GM18519 (cell line): ENCODE measurements at regions not wholly inside any gene's neighbourhood (a gene's known extent, or its start where the extent isn't known, plus 50 kb on each side); places are given as distances from the start of the nearest gene placed in this dataset.

Source experiments
- ATAC-seq: cut with Tn5 transposase; IDR thresholded peaks from one replicate; pipeline ENCODE4 v1.9.1; 2021; ENCODE audit warnings: mild to moderate bottlenecking, moderate library complexity; ENCODE audit not compliant: unreplicated experiment, low FRiP score

- ATAC-seq = no peak
Measured at GRCh38 chr4:132504438-132504837, 644.7 kb upstream of the PCDH10 start.

GRCh38 chr4:132506568-132506967 is 642.5 kb upstream of the PCDH10 start:
- no peak for ATAC-seq

DNA sequence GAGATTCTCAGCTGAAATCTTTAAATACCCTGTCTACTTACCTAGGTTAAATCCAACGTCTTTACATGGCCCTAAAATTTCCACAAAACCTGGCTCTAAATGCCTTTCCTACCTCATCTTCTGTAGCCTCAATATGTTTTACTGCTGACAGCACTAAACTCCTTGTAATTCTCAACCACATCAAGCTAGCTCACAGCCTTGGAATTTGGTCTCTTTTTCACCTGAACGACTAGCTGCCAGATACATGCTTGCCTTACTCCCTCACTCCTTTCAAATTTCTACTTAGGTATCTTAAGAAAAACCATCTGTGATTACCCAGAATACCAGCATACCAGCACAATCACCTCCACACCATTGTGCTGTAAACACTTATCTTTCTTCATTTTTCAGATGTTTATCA is 635.6 kb upstream of the PCDH10 start:
- no peak for ATAC-seq

GRCh38 chr4:132526652-132527051 is 622.4 kb upstream of the PCDH10 start:
- no peak for ATAC-seq

DNA sequence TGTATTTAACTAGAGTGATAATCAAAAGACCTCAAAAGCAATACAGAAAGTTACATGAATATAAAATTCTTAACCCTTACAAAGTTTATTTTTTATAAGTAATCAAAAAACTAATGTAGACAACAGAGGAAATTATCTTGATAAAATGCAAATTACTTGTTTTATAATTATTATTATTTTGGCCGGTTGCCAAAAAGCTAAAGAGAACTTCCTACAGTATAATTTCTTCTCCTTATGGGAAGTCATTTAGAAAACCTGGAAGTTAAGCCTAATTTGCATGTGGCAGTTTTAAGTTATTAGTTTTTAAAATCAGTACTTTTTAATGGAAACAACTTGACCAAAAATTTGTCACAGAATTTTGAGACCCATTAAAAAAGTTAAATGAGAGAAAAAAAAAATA is 621.3 kb upstream of the PCDH10 start:
- no peak for ATAC-seq

- no peak for ATAC-seq
Measured at GRCh38 chr4:132530861-132531260, 618.2 kb upstream of the PCDH10 start.

DNA sequence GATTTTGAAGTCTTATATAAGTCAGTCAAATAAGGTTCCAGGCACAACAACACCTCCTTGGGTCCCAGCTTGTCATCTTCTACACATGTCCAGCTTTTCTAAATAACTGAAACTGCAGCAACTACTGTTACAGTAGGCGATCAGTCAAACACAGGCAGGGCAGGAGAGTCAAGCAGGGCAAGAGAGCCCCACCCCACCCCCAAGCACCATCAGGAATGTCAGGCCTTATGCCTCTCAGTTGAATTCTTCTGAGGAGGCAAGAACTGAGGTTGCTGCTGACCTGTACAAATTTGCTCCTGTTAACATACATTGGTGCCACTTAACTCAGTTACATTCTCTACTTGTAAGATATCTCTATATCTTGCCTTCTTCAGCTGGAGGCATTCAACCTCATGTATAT is 608.8 kb upstream of the PCDH10 start:
- no peak for ATAC-seq

DNA sequence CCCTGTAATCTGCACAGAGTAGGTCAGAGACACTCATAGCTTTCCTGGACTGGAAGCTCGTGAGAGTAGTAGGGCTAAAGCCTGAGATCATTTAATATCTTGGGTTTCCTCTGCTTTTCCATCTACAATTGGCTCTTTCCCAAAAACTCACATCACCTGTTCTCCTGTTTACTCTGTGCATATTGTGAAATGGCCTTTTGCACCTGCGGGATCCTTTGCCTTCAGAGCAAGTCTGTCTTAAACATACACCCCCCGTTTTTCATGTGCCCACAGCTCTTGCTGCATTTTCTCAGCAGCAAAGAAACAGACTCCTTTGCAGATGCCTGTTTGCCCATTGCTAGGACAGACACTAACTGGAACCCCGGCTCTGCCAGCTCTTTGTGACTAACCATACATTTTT is 608.3 kb upstream of the PCDH10 start:
- ATAC-seq = no peak

- ATAC-seq = no peak
Measured at GRCh38 chr4:132542228-132542627, 606.9 kb upstream of the PCDH10 start.

GRCh38 chr4:132548463-132548862 is 600.6 kb upstream of the PCDH10 start:
- no peak for ATAC-seq

DNA sequence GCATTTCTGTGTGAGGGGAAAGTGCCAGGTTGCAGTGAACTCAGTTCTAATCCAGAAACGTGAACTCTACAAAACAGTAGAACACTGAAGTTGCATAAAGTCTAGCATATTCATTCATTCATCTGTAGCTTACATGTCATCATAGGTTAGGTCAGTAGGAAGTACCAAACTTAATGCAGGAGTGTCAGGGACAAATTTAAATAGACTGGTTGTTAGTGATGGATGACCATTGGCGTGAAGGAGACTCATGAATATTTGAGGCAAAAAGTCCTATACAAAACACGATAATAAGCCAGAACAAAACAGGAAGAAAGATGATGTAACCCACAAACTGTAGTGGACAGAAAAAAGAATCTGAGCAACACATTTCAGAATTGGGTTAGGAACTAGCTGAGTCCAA is 592.8 kb upstream of the PCDH10 start:
- ATAC-seq = no peak

GRCh38 chr4:132557660-132558059 is 591.4 kb upstream of the PCDH10 start:
- ATAC-seq = no peak

GRCh38 chr4:132564920-132565319 is 584.2 kb upstream of the PCDH10 start:
- ATAC-seq = no peak

DNA sequence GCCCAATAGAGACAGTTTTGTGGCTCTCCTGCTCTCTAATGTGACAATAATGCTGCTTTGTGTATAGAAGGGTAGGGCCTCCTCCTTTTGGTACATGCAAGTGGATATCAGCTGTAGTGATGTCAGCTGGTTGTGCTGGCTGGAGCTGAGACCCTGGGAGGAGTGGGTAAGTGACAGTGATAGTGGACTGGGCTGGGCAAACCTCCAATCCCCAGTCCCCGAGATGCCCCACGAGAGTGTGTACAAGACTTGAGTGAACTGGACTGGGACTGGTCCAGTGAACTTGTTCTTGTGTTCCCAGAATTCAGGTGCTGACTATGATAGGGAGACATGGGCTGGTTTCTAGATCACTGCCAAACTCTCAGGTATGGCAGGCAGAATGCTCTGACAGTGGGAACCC is 583.6 kb upstream of the PCDH10 start:
- no peak for ATAC-seq

- ATAC-seq = no peak
Measured at GRCh38 chr4:132572210-132572609, 576.9 kb upstream of the PCDH10 start.

DNA sequence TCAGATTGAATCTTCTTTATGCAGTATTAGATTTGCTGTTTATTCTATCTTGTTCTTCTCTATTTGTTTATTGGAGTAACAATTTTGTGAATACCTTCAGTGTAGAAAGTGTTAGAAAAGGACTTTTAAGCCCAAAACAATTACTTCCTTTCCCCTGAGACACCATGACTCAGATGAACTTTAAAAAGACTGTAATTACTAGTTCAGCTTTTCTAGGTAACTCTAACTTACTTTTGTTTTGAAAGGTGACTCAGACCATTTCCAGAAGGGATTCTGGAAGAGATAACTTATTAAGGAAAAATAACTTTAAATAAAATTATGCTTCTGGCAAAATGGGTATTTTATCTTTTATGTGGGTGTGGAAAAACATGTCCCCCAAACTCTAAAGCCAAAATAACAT is 561.5 kb upstream of the PCDH10 start:
- no peak for ATAC-seq

DNA sequence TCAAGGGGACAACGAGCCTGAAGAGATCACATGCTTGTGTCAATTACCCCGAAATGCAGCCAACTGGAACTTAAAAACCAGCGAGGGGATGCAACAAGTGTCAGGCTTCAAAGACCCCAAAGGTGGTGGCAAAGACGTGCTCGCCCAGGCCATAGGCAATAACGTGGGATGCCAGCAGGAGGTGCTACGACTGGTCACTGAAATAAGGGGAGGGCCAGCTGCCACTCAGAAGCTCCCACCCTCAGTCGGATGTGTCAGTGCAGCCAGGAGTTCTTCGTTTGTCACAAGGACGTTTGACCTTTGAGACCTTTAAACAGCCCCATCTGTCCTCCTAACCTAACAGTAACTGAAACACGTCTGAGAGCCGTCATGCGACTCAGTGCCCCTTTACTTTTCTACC is 556.8 kb upstream of the PCDH10 start:
- ATAC-seq = no peak

- ATAC-seq = no peak
Measured at GRCh38 chr4:132592850-132593249, 556.2 kb upstream of the PCDH10 start.

DNA sequence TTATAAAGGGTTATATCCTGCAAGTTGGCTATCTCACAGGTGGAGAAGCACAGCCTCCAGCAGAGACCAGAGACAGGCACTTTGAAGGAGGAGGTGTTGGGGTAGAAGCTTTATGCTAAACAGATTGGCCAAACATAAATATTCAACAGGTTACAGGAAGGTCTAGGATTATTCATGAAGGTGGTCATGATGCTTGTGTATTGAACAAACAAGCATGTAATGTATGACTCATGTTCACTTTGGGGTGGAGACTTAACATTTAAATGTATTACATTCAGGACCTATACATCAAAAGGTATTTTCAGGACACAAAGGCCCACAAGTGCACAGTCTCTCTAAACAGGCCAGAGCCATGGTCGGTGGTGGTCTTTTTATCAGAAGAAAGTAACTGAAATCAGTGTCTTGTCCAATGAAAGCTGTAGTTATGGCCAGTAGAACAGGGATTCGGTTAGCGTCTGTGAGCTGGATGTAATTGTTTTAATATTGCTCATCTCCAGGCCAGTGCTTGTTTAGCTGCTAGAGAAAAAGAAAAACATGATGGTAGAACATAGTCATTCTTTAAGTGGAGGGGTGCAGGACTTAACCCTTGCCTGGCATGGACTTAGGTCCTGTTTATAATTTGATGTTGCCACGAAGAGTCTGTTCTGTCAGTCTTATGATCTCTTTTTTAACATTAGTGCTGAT is 555.2 kb upstream of the PCDH10 start:
- ATAC-seq = no peak

- ATAC-seq = no peak
Measured at GRCh38 chr4:132596186-132596585, 552.9 kb upstream of the PCDH10 start.

- ATAC-seq = no peak
Measured at GRCh38 chr4:132605551-132605950, 543.5 kb upstream of the PCDH10 start.

- ATAC-seq = no peak
Measured at GRCh38 chr4:132614682-132615081, 534.4 kb upstream of the PCDH10 start.

- no peak for ATAC-seq
Measured at GRCh38 chr4:132619968-132620367, 529.1 kb upstream of the PCDH10 start.
